ENCODE measurements at regions not wholly inside any gene's neighbourhood (a gene's known extent, or its start where the extent isn't known, plus 50 kb on each side); places are given as distances from the start of the nearest gene placed in this dataset.

GRCh38 chr1:74895411-74895810 is 162.5 kb downstream of the TYW3 start:
- Mint-ChIP-seq H3K9me3 (ENCODE audit: low read depth) (peaks cover 15% of the 10 kb centered on the region), H3K27ac (ENCODE audit: unreplicated experiment) (no peak overlapping the region), H3K27me3 (ENCODE audit: low read depth) (no peaks in the 10 kb centered on the region), H3K4me3 (ENCODE audit: unreplicated experiment) (no peak overlapping the region), H3K4me1 (ENCODE audit: low read depth) (no peaks in the 10 kb centered on the region), H3K36me3 (ENCODE audit: low read depth) (no peaks in the 10 kb centered on the region)
- no peak for TF ChIP-seq CTCF (IDR thresholded peaks at IDR 0.05)
- no peak for DNase-seq (ENCODE audit: low spot score)

- Mint-ChIP-seq H3K4me1 (ENCODE audit: low read depth) (no peaks in the 10 kb centered on the region), H3K27me3 (ENCODE audit: low read depth) (no peaks in the 10 kb centered on the region), H3K27ac (ENCODE audit: unreplicated experiment) (no peak overlapping the region), H3K36me3 (ENCODE audit: low read depth) (no peaks in the 10 kb centered on the region), H3K4me3 (ENCODE audit: unreplicated experiment) (no peak overlapping the region), H3K9me3 (ENCODE audit: low read depth) (no peaks in the 10 kb centered on the region)
- DNase-seq (ENCODE audit: low spot score) = no peak
- TF ChIP-seq CTCF (IDR thresholded peaks at IDR 0.05) = no peak
Measured at GRCh38 chr1:74908131-74908530, 175.2 kb downstream of the TYW3 start.

- Mint-ChIP-seq H3K27ac (ENCODE audit: unreplicated experiment) (no peak overlapping the region), H3K9me3 (ENCODE audit: low read depth) (no peaks in the 10 kb centered on the region), H3K36me3 (ENCODE audit: low read depth) (no peaks in the 10 kb centered on the region), H3K4me1 (ENCODE audit: low read depth) (no peaks in the 10 kb centered on the region), H3K4me3 (ENCODE audit: unreplicated experiment) (no peak overlapping the region), H3K27me3 (ENCODE audit: low read depth) (no peaks in the 10 kb centered on the region)
- no peak for DNase-seq (ENCODE audit: low spot score)
- TF ChIP-seq CTCF (IDR thresholded peaks at IDR 0.05) = no peak
Measured at GRCh38 chr1:74908797-74909196, 175.8 kb downstream of the TYW3 start.

GRCh38 chr1:74913978-74914377 is 181.0 kb downstream of the TYW3 start:
- H3K9me3 Mint-ChIP-seq (ENCODE audit: low read depth) = peaks cover 33% of the 10 kb centered on the region
- no peak for DNase-seq (ENCODE audit: low spot score)
- no peak overlapping the region for H3K27ac Mint-ChIP-seq (ENCODE audit: unreplicated experiment)

GRCh38 chr1:74933500-74933899 is 200.5 kb downstream of the TYW3 start:
- TF ChIP-seq CTCF (IDR thresholded peaks at IDR 0.05) = no peak
- Mint-ChIP-seq H3K4me3 (ENCODE audit: unreplicated experiment) (no peak overlapping the region), H3K27me3 (ENCODE audit: low read depth) (no peaks in the 10 kb centered on the region), H3K36me3 (ENCODE audit: low read depth) (no peaks in the 10 kb centered on the region), H3K27ac (ENCODE audit: unreplicated experiment) (no peak overlapping the region), H3K9me3 (ENCODE audit: low read depth) (peaks cover 25% of the 10 kb centered on the region), H3K4me1 (ENCODE audit: low read depth) (peaks cover 18% of the 10 kb centered on the region)
- no peak for DNase-seq (ENCODE audit: low spot score)

More at GRCh38 chr1:74913978-74914377, 181.0 kb downstream of the TYW3 start:
- TF ChIP-seq CTCF (IDR thresholded peaks at IDR 0.05) = no peak
- Mint-ChIP-seq H3K4me3 (ENCODE audit: unreplicated experiment) (no peak overlapping the region), H3K4me1 (ENCODE audit: low read depth) (no peaks in the 10 kb centered on the region), H3K27me3 (ENCODE audit: low read depth) (no peaks in the 10 kb centered on the region), H3K36me3 (ENCODE audit: low read depth) (no peaks in the 10 kb centered on the region)
